ENCODE measurements at regions not wholly inside any gene's neighbourhood (a gene's known extent, or its start where the extent isn't known, plus 50 kb on each side); places are given as distances from the start of the nearest gene placed in this dataset.

DNA sequence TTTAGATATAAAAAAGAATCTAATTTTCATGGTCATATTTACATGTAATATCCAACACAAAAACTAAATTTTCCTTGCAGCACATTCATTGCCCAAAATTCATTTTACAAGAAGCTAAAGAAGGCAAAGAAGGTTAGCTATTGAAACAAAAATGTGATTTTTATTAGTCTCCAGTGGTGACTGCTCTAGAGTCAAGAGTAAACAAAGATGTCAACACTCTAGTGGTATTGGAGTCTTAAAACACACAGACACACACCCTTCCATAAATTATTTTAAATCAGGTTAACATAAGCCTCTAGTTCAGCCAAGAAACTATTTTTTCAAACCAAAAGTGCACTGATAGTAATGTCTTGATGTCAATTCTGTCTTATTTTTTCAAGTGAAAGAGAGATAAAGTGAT is 329.2 kb downstream of the ZNF608 start:
- TF ChIP-seq, protein P1, sequence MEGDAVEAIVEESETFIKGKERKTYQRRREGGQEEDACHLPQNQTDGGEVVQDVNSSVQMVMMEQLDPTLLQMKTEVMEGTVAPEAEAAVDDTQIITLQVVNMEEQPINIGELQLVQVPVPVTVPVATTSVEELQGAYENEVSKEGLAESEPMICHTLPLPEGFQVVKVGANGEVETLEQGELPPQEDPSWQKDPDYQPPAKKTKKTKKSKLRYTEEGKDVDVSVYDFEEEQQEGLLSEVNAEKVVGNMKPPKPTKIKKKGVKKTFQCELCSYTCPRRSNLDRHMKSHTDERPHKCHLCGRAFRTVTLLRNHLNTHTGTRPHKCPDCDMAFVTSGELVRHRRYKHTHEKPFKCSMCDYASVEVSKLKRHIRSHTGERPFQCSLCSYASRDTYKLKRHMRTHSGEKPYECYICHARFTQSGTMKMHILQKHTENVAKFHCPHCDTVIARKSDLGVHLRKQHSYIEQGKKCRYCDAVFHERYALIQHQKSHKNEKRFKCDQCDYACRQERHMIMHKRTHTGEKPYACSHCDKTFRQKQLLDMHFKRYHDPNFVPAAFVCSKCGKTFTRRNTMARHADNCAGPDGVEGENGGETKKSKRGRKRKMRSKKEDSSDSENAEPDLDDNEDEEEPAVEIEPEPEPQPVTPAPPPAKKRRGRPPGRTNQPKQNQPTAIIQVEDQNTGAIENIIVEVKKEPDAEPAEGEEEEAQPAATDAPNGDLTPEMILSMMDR (IDR thresholded peaks at IDR 0.05): no peak
- TF ChIP-seq POLR2A (IDR thresholded peaks at IDR 0.05): no peak
